Dermis blood vessel endothelial cell (primary cell): ENCODE measurements at regions not wholly inside any gene's neighbourhood (a gene's known extent, or its start where the extent isn't known, plus 50 kb on each side); places are given as distances from the start of the nearest gene placed in this dataset.
A peak's percentile ranks its signal among the peaks of the same experiment; 100 is the strongest.

Experiments used
- DNase-seq: peaks from one replicate; pipeline ENCODE4 v3.0.0; 2010

DNA sequence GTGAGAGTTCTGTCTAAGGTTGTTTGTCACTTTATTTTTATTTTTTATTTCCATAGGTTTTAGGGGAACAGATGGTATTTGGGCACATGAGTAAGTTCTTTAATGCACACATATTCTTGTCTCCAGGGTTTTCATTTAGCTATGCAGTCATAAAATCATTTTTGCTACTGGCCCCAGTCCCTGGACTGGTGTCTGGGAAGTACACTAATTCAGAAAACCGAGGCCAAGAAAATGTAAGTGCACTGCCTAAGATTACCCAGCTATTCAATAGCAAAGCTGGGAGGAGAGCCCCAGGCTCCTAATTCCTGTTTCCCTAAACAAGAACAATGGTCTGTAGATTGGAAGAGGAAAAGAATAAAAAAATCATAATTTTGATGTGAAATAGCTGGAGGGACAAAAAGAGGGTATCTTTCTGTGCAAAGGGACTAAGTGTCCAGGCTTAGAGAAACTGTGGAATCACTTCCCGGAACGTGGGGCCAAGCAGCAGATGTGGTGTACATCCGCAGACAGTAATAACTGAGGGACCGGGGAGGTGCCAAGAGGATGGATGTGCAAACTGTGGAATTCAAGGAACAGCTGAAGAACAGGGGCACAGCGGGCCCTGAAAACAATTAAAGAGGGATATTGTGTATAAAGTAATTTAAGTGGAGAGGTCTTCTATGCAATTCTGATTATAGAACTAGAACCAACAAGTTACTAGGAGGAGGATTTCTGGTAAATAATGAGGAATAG is 236.3 kb downstream of the ACKR3 start:
- no peak for DNase-seq

DNA sequence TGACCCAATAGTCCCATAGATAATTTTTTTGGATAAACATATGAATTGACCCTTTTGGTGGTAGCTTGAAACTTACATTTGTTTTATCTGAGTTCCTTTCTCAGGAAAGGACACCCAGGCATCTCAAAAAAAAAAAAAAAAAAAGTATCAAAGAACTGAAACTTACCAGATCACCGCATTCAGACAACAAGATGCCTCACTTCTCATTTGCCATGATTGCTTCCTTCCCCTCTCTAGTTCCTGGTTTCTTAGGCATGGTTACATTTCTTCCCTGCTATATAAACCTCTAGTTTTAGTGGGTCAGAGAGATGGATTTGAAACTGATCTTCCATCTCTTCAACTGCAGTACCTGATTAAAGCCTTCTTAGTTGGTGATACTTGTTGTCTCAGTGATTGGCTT is 240.1 kb downstream of the ACKR3 start:
- no peak for DNase-seq

DNA sequence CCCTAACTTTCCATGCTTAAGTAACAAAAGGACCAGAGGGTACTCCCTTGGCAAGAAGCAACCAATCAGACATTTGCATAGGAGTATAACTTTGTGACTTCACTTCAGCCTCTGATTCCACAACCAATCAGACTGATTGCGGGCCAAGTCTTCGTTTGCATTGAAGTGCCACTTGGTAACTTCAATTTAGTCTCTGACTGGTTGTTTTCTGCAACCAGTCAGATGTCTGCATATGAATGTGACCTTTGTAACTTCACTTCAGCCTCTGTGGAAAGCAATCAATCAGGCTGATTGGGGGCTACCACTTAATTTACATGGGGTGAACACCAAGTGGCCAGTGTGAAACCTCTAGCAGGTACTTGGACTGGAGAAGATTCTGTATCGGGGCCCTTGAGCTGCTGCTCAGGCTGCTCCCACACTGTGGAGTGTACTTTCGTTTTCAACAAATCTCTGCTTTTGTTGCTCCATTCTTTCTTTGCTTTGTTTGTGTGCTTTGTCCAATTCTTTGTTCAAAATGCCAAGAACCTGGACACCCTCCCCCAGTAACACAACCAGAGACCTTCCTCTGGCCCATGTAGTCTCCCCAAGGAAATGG is 241.5 kb downstream of the ACKR3 start:
- no peak for DNase-seq

DNA sequence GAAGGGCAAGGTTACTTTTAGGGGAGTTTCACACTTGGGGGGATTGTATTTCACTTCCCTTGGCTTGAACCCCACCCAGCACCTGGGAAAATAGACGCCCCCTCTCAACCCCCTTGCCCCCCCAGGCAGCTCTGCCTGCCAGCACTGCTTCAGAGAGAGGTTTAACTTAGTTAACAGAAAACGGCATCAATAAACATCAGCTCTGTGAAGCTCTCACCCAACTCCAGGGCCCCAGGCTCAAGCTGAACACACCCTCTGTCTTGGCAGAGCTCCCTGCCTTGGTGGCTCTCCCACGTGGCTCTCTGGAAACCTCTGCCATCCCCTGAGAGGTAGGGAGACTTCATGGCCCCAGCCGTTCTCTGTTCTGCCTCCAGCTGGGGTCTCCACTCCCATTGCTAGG is 244.1 kb downstream of the ACKR3 start:
- DNase-seq = no peak

DNA sequence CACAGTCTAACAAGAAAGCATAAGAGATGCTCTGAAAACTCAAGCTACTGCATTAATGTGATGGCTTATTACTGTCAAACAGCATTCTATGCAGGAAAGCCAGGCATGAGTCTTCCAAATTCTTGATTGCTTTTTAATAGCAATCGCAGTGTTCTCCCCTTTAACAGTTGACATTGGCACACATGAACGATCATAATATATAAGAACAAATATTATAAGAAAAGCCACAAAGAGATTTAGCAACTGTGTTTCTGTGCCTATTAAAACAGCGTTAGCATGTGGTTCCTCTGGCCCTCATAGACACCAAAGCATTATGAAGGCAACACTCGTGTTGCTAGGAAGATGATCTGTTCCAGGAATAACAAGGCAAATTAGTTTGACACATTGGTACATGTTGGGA is 245.0 kb downstream of the ACKR3 start:
- no peak for DNase-seq

DNA sequence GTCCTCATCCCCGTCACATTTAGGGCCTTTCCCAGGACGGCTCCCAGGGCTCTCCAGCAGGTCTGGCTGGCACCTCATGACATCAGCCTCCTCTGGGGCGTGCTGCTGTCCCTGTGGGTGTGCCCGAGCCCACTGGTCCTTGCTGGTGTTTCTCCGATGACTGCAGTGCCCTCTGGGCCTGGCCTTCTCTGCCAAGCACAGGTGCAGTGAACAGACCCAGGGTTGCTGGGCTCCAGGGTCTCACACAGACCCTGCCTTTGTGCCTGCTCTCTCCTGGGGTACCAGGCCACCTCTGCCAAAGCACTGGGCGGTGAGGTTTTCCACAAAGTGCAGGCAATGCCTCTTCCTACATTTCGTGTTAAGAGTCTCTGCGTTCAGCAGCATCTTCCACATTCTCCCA is 246.1 kb downstream of the ACKR3 start:
- DNase-seq = no peak

DNA sequence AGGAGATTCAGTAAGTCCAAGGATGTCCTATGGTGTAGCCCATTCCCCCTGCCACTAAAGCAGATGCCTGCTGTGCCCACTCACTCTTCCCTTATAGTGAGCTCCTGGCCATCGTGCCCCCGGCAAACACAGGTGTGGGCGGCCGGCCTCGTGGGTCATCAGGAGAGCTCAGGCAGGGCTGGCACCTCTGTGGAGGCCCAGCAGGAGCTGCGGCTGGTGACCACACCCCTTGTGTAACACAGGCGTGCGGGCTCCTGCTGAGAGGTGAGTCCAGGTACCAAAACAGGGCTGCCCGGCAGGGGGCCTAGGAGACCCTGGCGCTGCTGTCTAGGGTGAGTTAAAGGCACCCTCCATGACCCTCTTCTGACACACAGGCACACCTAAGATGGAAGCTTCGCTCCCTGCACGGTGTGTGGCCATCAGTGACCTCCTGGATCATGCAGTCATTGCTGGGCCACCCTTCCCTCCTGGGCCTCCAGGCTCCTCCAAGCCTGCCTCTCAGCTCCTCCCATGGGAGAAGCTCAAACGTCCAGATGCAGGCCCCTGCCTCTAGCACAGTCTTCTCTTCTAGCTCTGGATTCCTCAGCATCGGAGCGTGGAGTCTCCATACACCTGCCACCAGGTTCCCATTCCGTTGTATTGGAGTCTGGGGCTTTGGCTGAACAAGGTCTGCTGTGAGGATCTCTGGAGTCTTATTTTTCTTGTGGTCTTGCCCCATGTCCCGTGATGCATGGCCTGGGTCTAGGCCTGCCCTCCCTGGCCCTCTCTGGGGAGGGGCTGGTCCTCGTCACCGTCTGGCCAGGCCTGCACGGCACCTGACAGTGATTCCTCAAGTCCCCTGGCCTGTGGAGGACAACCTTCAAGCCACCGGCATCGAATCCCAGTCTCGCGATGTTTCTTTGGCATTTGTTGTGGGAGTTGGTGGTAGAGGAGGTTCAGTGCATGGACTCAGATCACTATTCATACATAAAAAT is 246.9 kb downstream of the ACKR3 start:
- DNase-seq = no peak

DNA sequence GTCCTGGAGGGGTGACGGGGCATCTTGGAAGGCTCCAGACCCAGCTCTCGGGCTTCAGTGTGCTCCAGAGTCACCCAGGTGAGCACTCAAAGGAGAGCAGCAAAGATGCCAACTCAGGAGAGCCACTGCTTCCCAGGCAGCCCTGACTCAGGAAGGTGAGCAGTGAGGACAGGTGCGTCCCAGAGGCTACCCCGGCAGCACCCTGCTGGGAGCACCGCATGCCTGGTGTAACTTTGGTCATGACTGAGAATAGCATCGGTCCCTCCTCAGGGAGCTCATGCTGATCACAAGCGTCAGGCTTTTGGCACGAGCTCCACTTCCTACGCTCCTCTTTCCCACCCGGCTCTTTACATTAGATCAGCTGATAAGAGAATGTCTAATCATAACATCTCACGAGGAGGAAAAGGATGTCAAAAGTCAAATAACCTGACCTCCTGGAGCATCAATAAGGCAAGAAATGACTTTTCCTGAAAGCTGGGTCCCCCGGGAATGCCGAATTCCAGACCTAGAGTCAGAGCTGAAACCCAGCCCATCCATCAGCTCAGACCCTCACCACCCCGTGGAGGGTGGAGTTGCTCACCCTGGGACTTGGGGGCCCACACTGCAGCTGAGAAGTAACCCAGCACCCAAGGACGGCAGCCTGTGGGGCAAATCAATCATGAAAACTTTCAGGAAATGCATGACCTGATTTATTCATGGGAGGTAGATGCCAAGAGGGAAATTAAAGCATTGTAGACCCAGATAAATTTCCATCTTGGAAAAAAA is 248.8 kb downstream of the ACKR3 start:
- DNase-seq = peak; percentile 53

DNA sequence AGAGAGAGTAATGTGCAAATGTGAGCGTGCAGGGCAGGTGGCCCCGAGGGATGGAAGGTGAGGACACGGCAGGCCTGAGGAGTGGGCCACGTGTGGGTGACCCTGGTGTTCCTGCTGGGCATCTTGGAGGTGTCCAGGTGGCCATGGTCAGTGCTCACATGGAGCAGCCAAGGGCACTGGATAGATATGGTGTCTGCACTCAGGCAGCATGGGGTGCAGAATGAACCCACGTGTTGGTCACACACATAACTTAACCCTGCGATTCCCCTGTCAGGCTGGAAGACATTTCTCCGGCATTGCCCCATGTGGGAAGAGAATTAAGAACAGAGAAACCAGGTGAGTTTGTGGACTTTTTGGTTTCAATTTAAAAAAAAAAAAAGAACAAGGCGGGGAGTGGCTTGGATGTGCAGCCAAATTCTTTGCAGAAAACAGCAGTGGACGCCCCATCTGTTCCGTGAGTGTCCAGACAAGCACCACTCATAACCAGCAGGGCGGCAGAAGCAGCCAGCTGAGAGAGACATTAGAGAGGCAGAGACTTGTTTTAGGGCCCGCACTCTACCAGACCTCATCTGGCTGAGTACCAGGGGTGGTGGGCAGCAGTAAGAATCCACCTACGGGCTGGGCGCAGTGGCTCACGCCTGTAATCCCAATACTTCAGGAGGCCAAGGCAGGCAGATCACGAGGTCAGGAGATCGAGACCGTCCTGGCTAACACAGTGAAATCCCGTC is 249.8 kb downstream of the ACKR3 start:
- DNase-seq = no peak

DNA sequence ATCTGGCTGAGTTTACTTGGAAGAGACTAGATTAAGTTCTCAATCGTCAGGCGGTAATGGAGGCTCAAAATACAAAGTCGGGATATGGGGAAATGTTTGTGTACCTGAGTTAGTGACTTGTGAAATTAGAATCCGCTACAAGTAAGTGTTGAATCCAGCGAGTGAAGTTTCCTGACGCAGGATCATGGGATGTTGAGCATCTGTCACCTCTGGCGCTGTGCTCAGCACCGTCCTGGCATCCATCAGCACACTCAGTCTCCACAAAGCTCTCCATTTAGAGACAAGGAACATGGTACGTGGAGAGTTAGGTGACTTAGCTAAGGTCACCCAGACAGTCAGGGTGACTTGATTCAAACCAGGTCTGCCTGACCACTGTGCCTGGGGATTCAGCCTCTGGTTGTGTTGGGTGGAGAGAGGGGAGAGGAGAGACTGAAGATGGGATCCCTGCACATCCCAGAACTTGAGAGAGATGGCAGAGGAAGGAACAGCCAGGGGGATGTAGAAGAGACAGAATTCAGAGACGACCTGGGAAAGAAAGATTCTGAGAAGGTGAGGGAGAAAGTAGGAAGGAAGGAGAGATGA is 251.2 kb downstream of the ACKR3 start:
- no peak for DNase-seq

DNA sequence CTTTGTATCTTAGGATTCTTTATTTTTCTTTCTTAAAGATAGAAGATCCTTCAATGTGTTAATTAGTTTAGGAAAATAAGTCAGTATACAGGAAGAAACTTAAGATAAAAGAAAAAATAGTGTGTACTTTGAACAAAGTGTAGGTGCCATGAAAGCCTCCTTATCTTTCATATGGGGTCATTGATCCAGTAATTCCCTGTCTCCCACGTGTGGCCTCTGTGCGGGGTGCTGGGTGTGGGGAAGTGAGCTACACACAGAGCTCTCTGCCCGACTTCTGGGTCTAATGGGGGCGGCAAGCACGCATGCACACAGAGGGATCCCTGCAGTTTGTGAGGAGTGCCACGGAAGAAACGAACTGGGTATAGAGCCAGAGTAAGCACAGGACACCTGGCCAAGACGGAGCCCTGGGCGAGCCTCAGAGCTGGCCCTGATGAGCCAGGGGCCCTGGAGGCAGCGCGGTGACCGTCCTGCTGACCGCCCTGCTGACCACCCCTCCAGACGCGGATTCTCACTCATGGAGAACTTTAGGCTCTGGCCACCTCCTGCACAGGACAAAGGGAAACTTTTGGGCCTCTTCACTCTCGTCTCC is 253.5 kb downstream of the ACKR3 start:
- DNase-seq = no peak

DNA sequence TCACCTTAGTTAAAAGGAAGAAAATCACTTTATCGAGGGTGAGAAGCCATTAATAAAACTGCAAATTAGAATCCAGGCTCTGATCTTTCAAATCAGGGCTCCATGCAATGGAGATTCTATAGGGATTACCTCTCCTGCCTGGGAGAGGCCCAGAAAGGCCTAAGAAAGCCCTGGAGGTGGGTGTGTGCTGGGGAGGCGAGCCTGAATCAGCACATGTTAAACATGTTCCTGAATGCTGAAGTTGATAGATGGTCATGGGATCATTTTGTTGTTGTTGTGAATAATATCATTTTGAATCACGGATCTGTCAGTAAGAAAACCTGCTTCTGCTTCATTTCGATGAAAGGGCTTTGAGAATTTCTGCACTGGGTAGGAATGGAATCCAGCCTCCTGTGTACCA is 254.3 kb downstream of the ACKR3 start:
- DNase-seq = peak; percentile 20

DNA sequence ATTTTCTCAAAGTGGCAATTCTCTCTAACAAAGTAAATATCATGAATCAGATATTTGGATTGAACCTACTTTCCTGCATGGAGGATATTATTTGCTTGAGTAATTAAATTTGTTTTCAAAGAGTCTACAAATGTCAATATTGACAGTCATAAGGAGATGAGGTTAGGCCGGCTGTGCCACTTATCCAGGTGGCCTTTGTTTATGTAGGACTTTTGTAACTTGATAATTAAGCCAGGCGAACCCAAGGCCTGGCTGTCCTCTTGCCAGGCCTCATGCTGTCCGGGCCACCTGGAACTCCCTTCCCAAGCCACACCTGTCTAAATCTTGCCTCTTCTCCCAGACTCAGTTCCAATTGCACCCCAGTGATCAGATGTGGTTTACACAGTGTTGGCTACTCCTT is 255.2 kb downstream of the ACKR3 start:
- DNase-seq = no peak

DNA sequence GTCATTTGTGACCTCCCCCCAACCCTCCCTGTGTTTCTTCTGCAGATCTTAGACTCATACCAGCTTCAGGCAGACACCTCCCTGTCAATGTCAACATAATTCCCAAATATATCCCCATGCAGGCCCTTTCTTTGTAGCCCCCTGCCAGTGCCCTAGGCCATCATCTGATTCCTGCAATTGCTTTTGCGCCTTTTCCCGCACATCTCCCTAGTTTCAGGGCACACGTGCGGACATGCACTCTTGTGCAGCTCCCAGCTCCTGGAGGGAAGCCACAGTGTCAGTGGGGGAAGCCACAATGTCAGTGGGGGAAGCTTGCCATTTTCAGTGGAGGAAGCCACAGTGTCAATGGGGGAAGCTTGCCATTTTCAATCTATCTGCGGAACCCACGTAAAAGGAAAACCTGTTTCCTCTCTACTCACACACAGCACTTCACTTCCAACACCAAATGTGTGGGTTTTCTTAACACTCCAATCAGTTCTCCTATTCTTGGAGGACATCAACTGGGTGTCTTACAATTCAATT is 256.4 kb downstream of the ACKR3 start:
- DNase-seq = peak; percentile 25

DNA sequence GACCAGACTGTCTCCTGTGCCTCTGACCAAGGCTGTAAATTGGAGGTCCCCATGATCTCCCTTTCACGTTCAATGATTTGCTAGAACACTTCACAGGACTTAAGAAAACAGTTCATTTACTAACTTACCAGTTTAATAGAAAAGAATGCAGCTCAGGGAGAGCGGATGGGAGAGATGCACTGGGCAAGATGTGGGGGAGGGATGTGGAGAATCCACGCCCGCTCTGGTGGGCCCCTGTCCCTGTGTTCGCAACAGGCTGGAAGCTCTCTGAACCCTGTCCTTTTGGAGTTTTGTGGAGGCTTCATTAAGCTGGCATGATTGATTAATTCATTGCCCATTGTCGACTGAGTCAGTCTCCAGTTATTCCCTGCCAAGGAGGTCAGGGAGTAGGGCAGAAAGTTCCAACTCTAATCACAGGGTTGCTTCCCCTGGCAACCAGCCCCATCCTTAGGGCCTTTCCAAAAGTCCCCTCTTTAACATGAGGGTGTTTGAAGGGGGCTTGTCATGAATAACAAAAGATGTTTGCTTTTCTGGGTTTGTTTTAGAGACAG is 257.1 kb downstream of the ACKR3 start:
- peak; percentile 73 for DNase-seq

DNA sequence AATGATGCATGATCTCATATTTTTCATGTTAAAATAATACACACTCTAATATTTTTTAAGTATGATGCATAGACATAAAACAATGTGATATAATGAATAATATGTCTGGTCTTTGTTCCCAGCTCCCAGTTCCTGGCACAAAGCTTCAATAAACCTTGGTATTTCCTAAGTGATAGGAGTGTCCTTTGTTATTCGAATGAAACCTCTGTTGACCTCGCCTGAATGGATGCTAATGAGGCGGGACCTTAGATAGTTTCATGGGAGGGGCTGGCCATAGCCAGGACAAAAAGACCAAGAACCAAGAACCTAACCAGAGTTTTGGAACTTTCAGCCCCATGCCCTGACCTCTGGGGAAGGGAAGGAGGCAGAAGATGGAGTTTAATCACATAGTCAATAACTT is 257.7 kb upstream of the COPS8 start:
- peak; percentile 95 for DNase-seq

DNA sequence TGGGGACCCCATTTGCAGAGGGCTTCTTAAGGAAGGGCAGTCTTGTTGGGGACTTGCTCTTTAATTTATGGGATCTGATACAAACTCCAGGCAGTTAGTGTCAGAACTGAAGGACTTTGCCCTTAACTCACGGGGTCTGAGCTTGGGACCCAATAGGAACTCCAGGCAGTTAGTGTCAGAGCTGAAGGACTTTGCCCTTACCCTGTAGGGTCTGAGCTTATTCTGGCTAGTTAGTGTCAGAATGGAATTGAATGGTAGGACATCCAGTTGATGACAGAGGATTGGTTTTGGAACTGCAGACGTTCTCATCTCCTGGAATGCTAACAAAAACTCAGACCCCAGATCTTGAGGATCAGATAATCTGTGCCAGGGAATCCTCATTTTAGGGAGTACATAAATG is 256.9 kb upstream of the COPS8 start:
- no peak for DNase-seq

DNA sequence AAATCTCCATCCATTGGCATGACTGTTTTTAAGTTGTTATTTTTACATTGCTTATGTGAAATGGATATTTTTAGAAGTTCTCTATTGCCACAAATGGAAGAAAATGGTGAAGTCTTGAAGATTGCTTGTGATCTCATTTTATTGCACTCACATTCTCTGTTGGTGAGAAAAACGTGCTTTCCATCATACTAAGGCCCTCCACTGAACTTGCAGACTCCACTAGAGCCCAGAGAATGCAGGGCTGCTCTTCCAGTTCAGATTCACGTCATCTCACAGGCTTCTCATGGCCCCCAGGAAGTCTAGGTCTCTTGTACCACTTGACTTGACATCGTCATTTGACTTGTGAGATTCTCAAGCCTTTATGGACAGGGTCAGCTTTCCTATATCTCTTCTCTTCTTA is 254.8 kb upstream of the COPS8 start:
- DNase-seq = no peak

DNA sequence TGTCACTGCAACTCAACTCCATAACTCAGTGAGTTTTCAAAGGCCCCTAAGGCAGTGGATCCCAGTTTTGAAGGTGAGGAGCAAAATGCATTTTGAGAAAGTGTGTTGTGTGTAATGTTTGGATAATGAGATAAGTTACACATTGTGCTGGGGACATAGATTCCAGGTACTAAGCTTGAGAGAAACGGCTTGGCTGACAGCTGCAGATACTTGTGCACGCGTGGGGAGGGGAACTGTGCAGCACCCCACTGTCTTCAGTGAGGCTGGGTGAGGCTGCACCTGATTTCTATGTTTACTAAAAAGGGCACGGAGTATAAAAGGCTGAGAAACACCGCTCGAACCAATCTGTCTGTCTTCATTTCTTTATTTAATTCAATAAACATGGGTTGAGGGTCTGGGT is 254.0 kb upstream of the COPS8 start:
- no peak for DNase-seq

DNA sequence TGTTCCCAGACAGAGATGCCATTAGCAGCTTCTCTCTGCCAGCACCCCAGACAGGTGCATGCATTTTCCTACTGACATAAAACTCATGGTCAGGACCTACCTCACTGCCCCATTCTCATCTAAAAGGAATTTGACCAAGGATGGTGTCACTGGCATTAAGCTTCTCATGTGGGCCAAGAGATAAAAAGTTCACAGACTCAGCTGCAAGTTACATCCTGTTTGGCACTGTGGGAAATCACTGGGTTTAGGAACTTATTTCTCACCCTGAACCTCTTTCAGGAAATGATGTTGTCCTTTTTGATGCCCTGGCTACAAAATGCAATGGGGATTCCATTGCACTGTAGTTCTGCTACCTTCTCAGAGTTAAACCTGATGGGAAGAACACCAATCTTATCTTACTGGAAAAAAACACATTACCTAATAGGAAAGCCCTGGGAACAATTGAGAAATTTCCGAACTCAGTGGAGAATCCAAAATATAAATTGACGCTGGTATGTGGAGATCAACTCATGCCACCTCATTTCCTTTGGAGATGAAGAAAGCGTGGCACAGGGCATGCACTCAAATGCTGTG is 252.1 kb upstream of the COPS8 start:
- DNase-seq = peak; percentile 97
